ENCODE measurements at regions not wholly inside any gene's neighbourhood (a gene's known extent, or its start where the extent isn't known, plus 50 kb on each side); places are given as distances from the start of the nearest gene placed in this dataset.

GRCh38 chr1:195200772-195201171 is 1407.5 kb downstream of the KCNT2 start:
- TF ChIP-seq CTCF (conservative IDR thresholded peaks at IDR 0.05; ENCODE audit: control insufficient read depth, insufficient read depth, low read depth, low read length), result no peak
- DNase-seq (ENCODE audit: low read depth), result no peak
- H3K4me3 ChIP-seq (ENCODE audit: control insufficient read depth, low read depth, low read length), result no peak overlapping the region

GRCh38 chr1:195197116-195197515 is 1411.1 kb downstream of the KCNT2 start:
- no peak for DNase-seq (ENCODE audit: low read depth)
- no peak overlapping the region for H3K4me3 ChIP-seq (ENCODE audit: control insufficient read depth, low read depth, low read length)
- no peak for TF ChIP-seq CTCF (conservative IDR thresholded peaks at IDR 0.05; ENCODE audit: control insufficient read depth, insufficient read depth, low read depth, low read length)

- H3K4me3 ChIP-seq (ENCODE audit: control insufficient read depth, low read depth, low read length), result no peak overlapping the region
- no peak for DNase-seq (ENCODE audit: low read depth)
- no peak for TF ChIP-seq CTCF (conservative IDR thresholded peaks at IDR 0.05; ENCODE audit: control insufficient read depth, insufficient read depth, low read depth, low read length)
These were observed 1412.7 kb downstream of the KCNT2 start for GRCh38 chr1:195195423-195196057.

- no peak for TF ChIP-seq CTCF (conservative IDR thresholded peaks at IDR 0.05; ENCODE audit: control insufficient read depth, insufficient read depth, low read depth, low read length)
- H3K4me3 ChIP-seq (ENCODE audit: control insufficient read depth, low read depth, low read length), result no peak overlapping the region
- DNase-seq (ENCODE audit: low read depth), result no peak
These were observed 1415.1 kb downstream of the KCNT2 start for GRCh38 chr1:195193134-195193533.

GRCh38 chr1:195188821-195189220 is 1419.4 kb downstream of the KCNT2 start:
- H3K4me3 ChIP-seq (ENCODE audit: control insufficient read depth, low read depth, low read length), result no peak overlapping the region
- TF ChIP-seq CTCF (conservative IDR thresholded peaks at IDR 0.05; ENCODE audit: control insufficient read depth, insufficient read depth, low read depth, low read length), result no peak
- DNase-seq (ENCODE audit: low read depth), result no peak

GRCh38 chr1:195186544-195186943 is 1421.7 kb downstream of the KCNT2 start:
- H3K4me3 ChIP-seq (ENCODE audit: control insufficient read depth, low read depth, low read length), result no peak overlapping the region
- no peak for TF ChIP-seq CTCF (conservative IDR thresholded peaks at IDR 0.05; ENCODE audit: control insufficient read depth, insufficient read depth, low read depth, low read length)
- DNase-seq (ENCODE audit: low read depth), result no peak

GRCh38 chr1:195185736-195186135 is 1422.5 kb downstream of the KCNT2 start:
- no peak for TF ChIP-seq CTCF (conservative IDR thresholded peaks at IDR 0.05; ENCODE audit: control insufficient read depth, insufficient read depth, low read depth, low read length)
- DNase-seq (ENCODE audit: low read depth), result no peak
- H3K4me3 ChIP-seq (ENCODE audit: control insufficient read depth, low read depth, low read length), result no peak overlapping the region
